ENCODE measurements at regions not wholly inside any gene's neighbourhood (a gene's known extent, or its start where the extent isn't known, plus 50 kb on each side); places are given as distances from the start of the nearest gene placed in this dataset.

DNA sequence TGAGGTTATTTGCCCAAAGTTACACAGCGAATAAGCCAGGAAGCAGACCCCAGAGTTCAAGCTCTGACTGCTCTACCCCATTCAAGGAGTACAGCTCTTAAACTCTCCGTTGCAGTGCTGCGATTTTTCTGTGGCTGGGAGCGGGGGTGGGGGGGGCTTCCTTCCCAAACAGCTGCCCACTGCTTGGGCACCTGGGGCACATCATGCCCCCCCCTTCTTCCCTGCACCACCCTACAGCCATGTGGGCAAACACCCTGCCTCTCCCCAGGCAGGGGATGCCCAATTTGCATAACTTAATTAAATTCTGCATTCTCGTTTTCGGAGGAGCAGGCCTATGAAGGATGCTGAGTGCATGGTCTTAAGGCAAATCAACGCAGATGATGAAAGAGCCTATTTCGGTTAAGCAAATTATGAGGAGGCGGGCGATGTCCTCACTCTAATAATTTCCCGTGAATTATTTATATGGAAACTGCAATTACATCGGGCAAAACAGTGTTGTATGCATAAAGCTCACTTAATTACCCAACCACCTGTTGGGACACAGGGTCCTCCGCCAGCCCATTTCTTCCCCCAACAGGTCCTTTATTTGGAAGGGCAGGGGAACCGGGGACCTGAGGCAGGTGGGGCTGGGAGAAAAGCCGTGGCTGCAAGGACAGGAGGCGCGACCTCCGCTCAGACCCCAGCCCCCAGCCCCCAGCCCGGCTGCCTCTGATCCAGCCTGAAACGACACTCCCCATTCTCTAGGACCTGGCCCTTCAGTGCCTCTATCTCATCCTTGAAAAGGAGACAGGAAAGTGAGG, 610.5 kb downstream of the BUD13 start:
- DNase-seq (ENCODE audit: low read depth): no peak

DNA sequence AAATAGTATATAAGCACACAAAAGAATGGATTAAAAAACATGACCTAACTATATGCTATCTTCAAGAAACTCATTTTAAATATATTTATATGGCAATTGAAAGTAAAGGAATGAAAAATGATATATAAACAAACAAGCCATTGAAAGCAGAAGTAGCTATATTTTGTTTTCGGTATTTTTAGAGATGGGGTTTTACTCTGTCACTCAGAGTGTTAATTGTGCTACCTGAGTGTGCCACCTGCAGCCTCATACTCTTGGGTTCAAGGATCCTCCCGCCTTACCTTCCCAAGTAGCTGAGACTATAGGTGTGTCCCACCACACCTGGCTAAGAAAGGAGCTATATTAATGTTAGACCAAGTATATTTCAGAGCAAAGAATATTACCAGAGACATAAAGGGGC, 624.1 kb downstream of the BUD13 start:
- DNase-seq (ENCODE audit: low read depth): no peak

DNA sequence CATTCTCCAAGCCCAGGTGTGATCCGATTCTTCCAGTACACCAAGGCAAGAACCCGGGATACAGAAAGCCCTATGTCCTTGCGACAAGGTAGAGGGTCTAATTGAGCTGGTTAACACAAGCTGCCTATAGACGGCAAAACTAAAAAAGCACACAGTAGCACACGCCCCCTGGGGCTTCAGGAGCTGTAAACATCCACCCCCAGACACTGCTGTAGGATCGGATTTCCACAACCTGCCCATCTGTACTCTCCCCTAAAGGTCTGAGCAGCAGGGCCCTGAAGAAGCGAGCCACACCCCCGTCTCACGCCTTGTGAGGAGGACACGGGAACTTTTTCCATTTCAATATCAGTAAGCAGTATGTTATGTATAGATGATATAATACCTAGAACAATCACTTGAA, 624.7 kb downstream of the BUD13 start:
- DNase-seq (ENCODE audit: low read depth): no peak

DNA sequence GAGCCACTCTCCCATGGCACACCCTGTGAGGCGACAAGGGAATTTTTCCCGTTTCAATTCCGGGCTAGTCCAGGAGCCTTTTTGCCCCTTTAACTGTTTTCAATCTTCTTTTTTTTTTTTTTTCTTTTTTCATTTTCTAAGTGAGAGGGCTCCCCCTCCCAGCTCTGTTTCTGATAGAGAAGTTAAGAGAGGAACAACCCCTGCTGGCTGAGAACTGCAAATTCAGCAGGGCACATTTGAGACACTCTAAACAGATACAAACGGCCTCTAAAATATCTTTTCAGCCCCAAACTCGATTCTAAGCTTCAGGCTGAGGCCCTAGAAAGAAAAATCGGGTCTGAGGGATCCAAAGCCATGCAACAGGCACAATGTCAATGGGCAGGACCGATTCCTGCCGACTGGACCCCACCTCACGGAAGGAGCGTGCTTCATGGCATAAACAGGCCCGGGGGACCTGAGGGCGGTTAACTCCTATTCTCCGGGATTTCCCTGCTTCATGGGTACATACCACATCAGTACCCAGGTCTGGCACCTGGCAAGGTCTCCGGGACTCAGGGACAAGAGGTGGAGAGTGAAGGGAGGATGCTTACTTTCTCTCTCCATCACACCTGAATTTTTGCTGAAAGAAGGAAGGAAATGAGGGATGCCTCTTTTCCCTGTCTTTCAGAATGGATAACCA, 627.5 kb downstream of the BUD13 start:
- no peak for DNase-seq (ENCODE audit: low read depth)

DNA sequence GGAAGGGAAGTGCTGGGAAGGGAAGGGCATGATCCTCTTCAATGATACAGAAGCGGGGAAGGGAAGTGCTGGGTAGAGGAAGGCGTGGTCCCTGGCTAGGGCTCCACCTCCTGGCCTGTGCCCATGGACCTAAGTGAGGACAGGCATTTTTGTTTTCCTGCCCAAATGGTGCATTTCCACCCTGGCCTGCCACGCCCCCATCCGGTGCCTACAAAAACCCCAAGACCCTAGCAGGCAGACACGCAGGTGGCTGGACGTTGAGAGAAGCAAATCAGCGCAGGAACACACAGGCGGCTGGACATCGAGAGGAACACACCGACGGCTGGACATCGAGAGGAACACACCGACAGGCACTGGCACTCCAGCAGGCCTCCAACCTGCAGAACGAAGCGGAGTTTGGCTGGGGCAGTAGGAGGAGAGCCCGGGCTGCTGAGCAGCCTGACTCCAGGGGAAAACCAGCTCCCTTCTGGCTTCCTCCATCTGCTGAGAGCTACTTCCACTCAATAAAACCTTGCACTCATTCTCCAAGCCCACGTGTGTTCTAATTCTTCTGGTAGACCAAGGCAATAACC, 628.3 kb downstream of the BUD13 start:
- DNase-seq (ENCODE audit: low read depth): no peak

DNA sequence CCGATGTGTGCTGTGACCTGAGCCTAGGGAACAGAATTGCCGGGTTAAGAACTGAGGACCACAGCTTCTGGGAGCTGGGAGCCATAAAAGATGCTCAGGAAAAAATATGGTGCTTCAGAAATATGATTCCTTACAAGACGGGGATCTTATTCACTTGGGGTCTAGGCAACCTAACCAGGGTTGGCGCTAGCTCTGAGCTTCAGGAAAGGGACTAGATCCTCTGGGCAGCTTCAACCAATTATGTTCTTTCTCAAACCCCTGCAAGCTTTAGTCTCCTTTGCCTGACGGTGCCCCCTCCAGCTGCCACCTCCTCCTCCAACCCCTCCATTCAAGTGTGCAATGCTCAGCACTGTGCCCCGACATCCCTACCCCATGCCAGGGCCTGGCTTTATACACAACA, 634.1 kb upstream of the CADM1 start:
- DNase-seq (ENCODE audit: low read depth): no peak

DNA sequence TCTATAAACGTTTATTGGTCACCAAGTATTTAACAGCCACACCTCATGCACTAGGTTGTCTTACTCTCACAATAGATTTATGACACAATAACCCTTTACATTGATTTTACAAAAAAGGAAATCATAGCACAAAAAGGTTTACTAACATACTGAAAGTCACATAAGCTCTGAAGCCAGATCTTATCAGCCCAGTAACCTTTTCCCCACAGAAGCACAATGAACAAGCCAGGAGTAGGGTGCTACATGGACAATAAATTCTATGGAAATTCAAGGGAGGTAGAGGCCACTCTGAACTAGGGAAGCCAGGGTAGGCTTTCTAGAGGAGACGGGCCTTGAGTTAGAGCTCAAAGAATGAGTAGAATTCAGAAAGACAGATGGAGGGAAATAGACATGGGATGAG, 633.5 kb upstream of the CADM1 start:
- DNase-seq (ENCODE audit: low read depth): no peak

DNA sequence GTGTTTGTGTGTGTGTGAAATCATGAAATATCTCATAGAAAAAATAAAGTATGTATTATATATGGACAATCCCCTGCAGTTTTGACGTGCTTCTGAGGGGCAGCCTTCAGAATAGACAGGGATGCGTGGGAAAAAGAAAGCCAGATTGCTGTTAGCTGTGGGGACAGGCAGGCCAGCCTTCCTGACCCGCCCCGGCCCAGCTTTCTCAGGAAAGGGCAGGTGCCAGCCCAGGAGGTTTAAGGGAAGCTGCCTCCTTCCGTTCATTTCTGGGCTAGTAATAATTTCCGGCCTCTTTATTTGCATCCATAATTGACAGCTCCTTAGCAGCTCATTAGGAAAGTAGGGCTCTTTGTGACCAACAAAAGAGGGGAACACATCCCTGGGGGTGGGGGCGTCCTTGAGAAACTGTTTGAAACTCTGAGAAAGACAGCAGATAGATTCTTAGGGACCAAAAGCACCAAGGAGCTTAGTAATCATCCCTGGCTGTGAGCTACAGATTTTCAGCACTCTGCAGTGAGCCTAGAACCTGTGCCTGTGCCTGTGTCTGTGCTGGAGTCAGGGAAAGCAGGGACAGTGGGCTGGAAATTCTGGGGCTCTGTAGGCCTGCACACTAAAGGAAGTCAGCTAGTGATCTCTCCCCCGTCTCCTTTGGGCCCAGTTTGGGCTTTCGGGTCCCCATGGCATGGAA, 632.9 kb upstream of the CADM1 start:
- no peak for DNase-seq (ENCODE audit: low read depth)

DNA sequence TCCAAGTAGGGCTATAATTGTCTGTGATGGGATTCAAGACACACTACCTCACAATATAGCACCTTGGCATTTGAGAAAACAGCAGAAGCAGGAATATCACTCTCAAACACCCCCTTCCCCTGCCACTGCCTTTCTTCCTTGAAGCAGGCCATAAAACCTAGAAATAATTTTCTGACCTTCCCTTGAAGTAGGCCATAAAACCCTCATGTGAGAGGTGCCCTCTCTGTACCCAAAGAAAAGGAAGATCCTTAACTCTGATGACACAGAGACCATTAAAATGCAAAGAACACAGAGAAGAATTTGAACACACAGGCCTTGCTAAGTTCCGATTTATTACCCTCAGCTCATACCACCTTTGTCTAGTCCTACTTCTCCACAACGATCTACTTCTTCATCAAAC, 631.7 kb upstream of the CADM1 start:
- no peak for DNase-seq (ENCODE audit: low read depth)

DNA sequence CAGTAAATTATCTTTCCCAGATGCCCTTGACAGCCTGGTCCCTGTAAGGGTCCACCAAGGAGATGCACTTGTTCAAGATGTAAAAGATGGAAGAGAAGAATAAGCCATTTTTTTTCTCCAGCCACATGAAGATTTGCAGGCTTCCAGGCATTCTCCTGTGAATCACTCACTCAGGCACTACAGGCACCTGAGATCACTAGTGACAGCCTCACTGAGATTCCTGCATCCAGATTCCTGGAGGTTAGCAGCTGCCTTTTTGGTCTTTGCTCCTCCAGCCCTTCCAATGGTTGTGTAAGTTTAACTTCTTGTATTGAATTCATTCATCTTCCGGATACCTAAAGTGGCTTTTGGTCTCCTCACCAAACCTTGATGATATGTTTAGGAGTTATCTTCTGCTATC, 630.2 kb upstream of the CADM1 start:
- no peak for DNase-seq (ENCODE audit: low read depth)

DNA sequence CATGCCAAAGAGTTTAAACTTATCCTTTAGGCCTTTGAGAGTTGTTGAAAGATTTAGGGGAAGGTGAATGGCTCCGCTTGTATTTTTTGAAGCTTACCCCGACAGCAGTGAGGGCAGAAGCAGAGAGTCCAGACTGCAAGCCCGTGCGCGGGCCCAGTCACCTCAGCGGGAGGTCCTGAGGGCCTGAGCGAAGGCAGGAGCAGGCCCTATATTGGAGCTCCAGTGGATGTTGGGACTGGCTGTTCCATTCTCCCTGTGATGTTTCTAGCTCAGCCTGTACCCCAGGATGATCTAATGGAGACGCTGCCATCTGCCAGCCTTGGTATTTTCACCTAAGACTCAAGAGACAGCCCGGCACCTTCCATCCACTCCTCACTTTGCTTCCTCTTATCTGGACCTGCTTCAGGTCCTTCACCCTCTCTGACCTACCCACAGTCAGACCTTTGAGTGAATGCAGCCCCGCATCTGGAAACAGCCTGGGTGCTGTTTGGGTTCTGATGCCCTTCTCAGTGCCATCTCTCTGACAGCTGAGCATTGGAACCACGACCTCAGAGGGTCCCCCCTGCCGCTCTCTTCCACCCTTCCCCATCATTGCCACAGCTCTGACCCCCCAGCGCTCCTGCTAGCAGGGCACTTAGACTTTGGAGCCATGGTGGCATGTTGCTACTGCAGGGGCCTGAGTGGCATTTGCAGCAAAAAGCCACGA, 628.2 kb upstream of the CADM1 start:
- no peak for DNase-seq (ENCODE audit: low read depth)

DNA sequence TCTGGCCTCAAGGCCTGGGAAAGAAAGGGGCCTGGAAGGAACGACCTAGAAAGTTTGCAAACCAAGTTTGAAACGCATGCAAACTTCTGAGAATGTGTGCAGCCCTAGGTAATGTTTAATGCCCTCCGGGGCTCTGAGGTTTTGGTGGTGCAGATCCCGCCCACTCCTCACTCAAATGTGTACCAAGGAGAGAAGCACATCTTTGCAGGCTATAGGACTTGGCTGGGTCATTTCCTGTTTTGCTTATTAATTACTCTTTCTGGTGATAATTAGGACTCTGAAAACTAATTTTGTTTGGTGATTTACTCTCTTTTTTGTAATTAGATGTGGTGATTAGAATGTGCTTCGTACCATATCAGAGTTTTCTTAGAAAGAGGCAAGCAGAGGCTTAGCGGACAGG, 625.9 kb upstream of the CADM1 start:
- no peak for DNase-seq (ENCODE audit: low read depth)

DNA sequence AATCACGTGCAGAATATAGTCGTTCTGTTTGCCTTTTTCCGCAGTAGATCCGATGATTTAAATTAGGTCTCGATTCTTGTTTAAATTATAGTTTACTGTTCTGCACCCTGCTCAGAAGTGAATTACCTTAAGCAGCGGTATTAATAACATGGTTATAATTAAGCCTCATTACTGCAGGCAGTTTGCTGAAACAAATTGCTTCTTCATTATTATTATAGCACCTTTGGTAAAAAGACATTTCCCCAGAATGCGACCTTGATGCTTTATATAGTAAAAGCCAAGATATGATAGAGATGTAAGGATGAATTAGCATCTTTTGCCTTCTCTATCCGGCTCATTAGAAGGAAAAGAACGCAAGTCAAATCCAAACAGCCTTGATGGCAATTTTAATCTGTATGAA, 625.2 kb upstream of the CADM1 start:
- no peak for DNase-seq (ENCODE audit: low read depth)

DNA sequence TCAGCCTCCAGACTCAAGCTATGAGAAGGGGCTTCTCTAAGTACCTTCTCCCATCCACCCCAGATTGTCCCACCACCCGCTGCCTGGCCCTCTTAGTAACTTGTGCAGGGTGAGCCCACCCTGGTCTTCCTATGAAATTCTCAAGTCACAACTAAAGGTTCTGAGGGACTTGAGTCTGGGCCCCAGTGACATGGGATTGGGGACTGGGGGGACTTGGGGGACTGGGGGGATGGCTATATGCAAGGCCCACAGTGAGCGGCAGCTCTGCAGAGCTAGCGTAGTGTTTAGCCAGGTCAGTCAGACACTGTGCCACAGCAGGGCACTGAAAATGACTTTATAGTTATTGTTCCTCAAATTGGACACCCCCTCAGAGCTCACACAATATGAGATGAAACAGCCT, 622.3 kb upstream of the CADM1 start:
- DNase-seq (ENCODE audit: low read depth): no peak

DNA sequence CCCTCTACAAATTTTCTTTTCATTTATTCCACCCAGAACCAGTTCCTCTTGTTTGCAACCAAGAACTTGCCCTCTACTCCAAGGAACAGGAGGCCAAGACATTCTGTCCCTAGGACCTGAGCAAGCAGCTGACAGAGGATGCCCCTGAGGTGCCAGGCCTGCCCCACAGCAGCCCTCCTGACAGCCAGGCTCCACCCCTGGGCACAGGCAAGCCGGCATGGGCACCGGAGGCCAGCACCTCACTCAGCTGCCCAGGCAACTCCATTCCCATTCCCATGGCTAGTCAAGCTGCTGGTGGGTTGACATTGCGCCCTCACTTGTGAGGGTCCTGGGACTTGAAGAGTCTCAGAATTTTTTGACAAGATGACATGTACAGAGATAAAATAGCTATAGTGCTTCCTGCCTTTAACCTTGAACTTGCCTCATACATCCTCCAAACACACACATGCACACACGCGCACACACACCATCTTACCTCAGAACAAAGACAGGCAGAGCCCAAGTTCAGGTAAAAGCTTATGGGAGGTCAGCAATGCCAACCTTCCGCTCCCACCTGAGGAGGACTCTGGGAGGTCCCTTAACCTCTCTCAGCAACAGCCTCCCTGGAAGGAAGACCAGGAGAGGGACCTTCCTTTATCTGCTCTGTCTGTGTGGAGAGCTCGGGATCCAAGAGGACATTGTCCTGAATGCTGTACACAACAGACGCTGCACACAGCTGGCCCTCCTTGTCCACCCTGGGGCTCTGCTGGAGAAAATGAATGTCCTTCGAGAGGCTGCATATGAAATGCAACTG, 620.9 kb upstream of the CADM1 start:
- DNase-seq (ENCODE audit: low read depth): no peak

DNA sequence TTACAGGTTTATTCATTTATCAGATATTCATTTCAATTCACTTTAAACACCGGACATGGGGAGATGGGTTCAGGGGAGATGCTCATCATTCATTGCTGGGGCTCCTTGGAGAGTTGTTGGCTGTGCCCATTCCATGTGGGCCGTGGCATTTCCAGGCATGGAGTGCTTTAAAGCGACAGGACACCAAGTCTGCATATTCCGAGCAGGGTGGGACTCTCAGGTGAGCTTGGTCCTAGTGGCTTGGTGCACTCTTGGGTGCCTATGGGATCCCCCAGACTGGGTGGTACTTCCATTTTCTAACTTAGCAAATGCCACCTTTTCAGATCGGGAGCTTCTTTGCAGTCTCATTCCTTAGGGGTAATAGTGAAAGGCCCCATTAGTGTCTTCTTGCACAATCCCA, 619.5 kb upstream of the CADM1 start:
- DNase-seq (ENCODE audit: low read depth): no peak

DNA sequence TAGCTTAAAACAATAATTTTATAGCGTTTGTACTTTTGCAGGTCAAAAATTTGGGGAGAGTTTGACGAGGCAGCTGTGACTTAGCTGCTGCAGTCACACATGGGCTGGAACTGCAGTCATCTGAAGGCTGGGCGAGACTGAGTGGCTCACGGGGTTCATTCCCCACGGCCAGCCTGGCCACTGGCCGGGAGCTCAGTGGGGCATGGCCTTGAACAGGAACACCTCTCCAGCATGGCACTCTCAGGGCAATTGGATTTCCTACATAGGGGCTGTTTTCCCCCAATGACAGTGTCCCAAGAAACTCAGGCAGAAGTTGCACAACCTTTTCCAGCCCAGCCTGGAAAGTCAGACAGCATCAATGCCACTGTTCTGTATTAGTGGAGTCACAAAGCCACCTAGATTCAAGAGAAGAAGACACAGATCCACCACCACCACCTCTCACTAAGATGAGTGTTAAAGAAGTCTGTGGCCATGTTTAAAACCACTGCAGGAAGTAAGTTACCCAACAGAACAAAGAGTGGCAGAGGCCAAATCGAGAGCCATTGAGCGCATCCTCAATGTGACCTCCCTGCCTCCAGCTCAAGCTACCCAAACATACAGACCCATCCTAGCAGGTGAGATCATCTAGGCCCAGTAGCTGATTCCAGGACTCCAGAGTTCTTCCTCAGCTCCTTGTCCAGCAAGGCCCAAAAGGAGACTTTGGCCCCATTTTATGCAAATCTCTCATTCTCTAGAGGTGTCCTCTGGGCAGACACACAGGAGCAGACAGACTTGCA, 618.7 kb upstream of the CADM1 start:
- DNase-seq (ENCODE audit: low read depth): no peak

DNA sequence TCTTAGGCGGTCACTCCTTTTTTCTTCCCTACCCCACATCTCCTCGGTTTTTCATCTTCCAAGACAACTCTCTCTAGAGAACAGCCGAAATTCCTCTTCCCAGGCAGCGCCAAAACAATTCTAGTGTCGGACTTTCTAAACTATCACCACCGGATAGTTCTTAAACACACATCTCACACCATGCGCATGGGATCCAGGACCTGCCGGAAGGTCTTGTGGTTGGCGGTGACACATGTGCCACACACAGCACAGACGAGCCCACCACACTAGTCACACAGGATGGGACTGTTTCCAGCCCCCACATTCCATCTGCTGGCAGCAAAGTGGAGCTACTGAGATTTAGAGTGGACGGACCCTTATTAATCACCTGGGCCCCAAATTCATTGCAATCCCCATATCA, 614.9 kb upstream of the CADM1 start:
- no peak for DNase-seq (ENCODE audit: low read depth)

DNA sequence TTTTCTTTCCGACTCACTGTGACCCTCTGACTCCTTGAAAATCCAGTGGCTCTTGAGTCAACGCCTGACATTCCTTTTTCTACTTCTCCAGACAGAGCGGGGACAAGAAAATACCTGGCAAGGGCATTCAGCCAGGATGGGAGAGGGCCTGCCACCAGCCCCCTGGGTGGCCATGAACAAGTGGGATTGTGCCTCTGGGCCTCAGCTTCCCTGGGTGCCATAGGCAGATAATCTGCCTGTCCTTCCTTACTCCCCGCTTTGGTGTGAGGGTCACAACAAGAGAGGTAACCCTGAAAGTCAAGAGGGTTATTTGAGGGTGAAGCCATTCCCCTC, 613.9 kb upstream of the CADM1 start:
- no peak for DNase-seq (ENCODE audit: low read depth)

DNA sequence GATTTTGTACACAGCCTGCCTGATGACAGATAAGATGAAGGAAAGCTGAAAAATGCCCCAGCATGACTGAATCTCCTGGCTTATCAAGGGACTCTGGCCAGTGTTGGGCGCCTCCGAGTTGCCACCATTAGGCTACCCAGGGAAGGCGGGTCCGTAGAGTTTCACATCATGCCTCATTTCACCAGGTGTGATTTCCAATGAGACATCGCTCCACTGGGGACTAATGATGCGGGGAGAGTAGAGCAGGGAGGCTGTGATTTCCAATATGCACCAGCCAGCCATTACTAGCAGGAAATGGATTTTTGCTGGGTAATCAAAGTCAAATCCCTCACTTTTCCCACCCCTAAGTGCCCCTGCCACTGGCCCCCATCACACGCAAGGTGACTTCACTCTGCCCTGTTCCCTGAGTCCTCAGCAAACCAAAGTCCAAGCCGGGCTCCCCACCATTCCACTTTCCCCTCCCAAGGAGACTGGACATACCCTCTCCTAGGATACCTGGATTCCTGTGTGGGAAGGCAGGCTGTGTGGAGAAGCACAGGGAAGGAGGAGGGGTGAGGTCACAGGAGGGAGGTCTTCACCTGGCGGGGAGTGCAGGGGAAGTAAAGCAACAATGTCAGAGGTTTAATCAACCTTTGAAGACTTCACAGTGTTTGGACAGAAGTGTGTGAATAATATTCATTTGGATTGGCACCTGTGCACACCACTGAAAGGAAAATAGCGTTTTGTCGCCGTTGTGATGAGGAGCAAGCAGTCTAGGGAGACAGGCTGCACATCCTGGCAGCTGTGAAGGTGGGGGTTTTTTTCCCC, 613.3 kb upstream of the CADM1 start:
- DNase-seq (ENCODE audit: low read depth): no peak
